T47D (cell line): ENCODE measurements at regions not wholly inside any gene's neighbourhood (a gene's known extent, or its start where the extent isn't known, plus 50 kb on each side); places are given as distances from the start of the nearest gene placed in this dataset.

Experiments used
- DNase-seq, 2 experiments: peaks; one replicate each; pipeline versions ENCODE4 v3.0.0 to v3.0.0-alpha.2; 2011 to 2012; ENCODE audit warnings: low read depth in 1 of 2, low spot score in 1 of 2
- JUND ChIP-seq: IDR thresholded peaks from 2 replicates; pipeline ENCODE4 v1.6.1; 2012; ENCODE audit warnings: low read depth
- in situ Hi-C: cut with HindIII; loops from 2 replicates; pipeline ENCODE4 v1.10.0; 2016; ENCODE audit warnings: low sequenced_read_pairs, low pct_unique_long_range_greater_than_20kb

- no peak for TF ChIP-seq JUND
- in situ Hi-C loops = no loop called here
- DNase-seq = no peak
These were observed 51.5 kb upstream of the TMEM200A start for GRCh38 chr6:130314271-130314670.

- in situ Hi-C loops = no loop called here
- no peak for TF ChIP-seq JUND
- DNase-seq = no peak
These were observed 52.6 kb upstream of the TMEM200A start for GRCh38 chr6:130313206-130313605.

- TF ChIP-seq JUND = no peak
- no peak for DNase-seq
- in situ Hi-C loops = no loop called here
These were observed 56.8 kb upstream of the TMEM200A start for GRCh38 chr6:130309028-130309427.

GRCh38 chr6:130307752-130308361 is 58.0 kb upstream of the TMEM200A start:
- peak in 1 of 2 experiments; percentile 60 for DNase-seq
- in situ Hi-C loops = no loop called here
- TF ChIP-seq JUND = no peak

GRCh38 chr6:130306377-130306776 is 59.4 kb upstream of the TMEM200A start:
- in situ Hi-C loops = no loop called here
- no peak for TF ChIP-seq JUND
- no peak for DNase-seq

GRCh38 chr6:130303431-130303830 is 62.4 kb upstream of the TMEM200A start:
- in situ Hi-C loops = no loop called here
- no peak for TF ChIP-seq JUND
- DNase-seq = no peak

- in situ Hi-C loops = no loop called here
- TF ChIP-seq JUND = no peak
- no peak for DNase-seq
These were observed 67.6 kb upstream of the TMEM200A start for GRCh38 chr6:130298258-130298657.

GRCh38 chr6:130296854-130297253 is 69.0 kb upstream of the TMEM200A start:
- no peak for TF ChIP-seq JUND
- in situ Hi-C loops = no loop called here
- peak in 1 of 2 experiments; percentile 18 for DNase-seq

GRCh38 chr6:130293800-130294199 is 71.0 kb upstream of the SAMD3 start:
- in situ Hi-C loops = no loop called here
- no peak for TF ChIP-seq JUND
- DNase-seq = peak; percentile 39 to 70

- in situ Hi-C loops = no loop called here
- no peak for TF ChIP-seq JUND
These were observed 65.3 kb upstream of the SAMD3 start for GRCh38 chr6:130288065-130288464.

GRCh38 chr6:130282234-130282995 is 59.7 kb upstream of the SAMD3 start:
- peak in 1 of 2 experiments; percentile 60 for DNase-seq
- in situ Hi-C loops = no loop called here
- no peak for TF ChIP-seq JUND

More at GRCh38 chr6:130288065-130288464, 65.3 kb upstream of the SAMD3 start:
- no peak for DNase-seq

- DNase-seq = no peak
- in situ Hi-C loops = no loop called here
- TF ChIP-seq JUND = no peak
These were observed 53.8 kb upstream of the SAMD3 start for GRCh38 chr6:130276507-130276906.

- in situ Hi-C loops = no loop called here
- TF ChIP-seq JUND = no peak
- no peak for DNase-seq
These were observed 51.3 kb upstream of the SAMD3 start for GRCh38 chr6:130274007-130274406.
